ENCODE measurements at regions not wholly inside any gene's neighbourhood (a gene's known extent, or its start where the extent isn't known, plus 50 kb on each side); places are given as distances from the start of the nearest gene placed in this dataset.

GRCh38 chr10:111277661-111278060, 200.8 kb downstream of the ADRA2A start:
- H3K4me1 ChIP-seq = no peaks in the 10 kb centered on the region
- H3K4me3 ChIP-seq = no peak overlapping the region
- no peaks in the 10 kb centered on the region for H3K36me3 ChIP-seq
- H3K27me3 ChIP-seq = no peaks in the 10 kb centered on the region
- H3K27ac ChIP-seq = no peak overlapping the region
- H3K9me3 ChIP-seq = no peaks in the 10 kb centered on the region
- TF ChIP-seq, protein P1, sequence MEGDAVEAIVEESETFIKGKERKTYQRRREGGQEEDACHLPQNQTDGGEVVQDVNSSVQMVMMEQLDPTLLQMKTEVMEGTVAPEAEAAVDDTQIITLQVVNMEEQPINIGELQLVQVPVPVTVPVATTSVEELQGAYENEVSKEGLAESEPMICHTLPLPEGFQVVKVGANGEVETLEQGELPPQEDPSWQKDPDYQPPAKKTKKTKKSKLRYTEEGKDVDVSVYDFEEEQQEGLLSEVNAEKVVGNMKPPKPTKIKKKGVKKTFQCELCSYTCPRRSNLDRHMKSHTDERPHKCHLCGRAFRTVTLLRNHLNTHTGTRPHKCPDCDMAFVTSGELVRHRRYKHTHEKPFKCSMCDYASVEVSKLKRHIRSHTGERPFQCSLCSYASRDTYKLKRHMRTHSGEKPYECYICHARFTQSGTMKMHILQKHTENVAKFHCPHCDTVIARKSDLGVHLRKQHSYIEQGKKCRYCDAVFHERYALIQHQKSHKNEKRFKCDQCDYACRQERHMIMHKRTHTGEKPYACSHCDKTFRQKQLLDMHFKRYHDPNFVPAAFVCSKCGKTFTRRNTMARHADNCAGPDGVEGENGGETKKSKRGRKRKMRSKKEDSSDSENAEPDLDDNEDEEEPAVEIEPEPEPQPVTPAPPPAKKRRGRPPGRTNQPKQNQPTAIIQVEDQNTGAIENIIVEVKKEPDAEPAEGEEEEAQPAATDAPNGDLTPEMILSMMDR (IDR thresholded peaks at IDR 0.05) = no peak
- intact Hi-C loops (cut with DNase I) = no loop called here
- no peak for DNase-seq
- no peak for ATAC-seq

DNA sequence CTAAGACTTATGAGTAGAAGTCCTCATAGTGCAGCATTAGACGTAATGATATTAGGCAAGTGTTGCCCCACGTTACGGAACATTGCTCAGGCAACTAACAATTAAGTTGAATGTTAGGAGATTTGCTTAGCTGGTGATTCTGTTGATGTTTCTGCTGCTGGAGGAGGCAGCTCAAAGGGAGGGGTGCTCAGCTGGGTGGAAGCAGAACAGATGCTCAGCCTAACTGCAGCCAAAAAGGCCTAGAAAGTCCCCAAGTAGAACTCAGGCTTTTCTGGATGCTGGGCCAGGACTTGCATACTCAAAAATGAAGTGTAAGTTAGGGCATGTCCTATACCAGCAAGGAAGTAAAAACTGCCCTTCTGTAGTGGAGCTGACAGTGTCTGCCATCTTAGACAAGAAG, 201.4 kb downstream of the ADRA2A start:
- DNase-seq = no peak
- no peaks in the 10 kb centered on the region for H3K9me3 ChIP-seq
- H3K36me3 ChIP-seq = no peaks in the 10 kb centered on the region
- no peak for ATAC-seq
- no peak overlapping the region for H3K4me3 ChIP-seq
- intact Hi-C loops (cut with DNase I) = no loop called here
- H3K27me3 ChIP-seq = no peaks in the 10 kb centered on the region
- TF ChIP-seq, protein P1 (IDR thresholded peaks at IDR 0.05) = no peak
- no peaks in the 10 kb centered on the region for H3K4me1 ChIP-seq
- no peak overlapping the region for H3K27ac ChIP-seq

DNA sequence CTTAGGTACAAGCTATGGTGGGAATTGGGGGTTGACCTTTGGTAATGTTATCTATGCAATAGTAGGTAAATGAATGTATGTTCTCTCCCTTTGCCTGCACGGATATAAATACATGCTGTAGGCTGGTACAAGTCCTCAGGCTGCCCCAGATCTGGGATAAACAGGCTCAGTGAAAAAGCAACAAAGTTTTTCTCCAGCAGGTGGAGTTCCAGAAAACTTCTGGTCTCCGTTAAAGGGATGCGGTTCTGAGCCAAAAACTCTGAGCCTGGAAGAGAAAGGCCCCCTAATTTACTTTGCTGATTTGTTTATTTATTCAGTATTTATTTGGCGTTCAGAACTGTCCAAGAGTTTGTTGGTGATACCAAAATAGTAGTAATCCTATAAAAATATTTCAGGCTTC, 204.7 kb downstream of the ADRA2A start:
- no peak overlapping the region for H3K27ac ChIP-seq
- DNase-seq (peak in 2 of 4 donors; percentile 1 to 10), ATAC-seq (peak; percentile 52)
- TF ChIP-seq, protein P1 (IDR thresholded peaks at IDR 0.05) = peak in 1 of 2 donors; percentile 25
- H3K27me3 ChIP-seq = no peaks in the 10 kb centered on the region
- intact Hi-C loops (cut with DNase I) = no loop called here
- no peaks in the 10 kb centered on the region for H3K9me3 ChIP-seq
- no peaks in the 10 kb centered on the region for H3K4me1 ChIP-seq
- H3K4me3 ChIP-seq = no peak overlapping the region
- H3K36me3 ChIP-seq = no peaks in the 10 kb centered on the region

DNA sequence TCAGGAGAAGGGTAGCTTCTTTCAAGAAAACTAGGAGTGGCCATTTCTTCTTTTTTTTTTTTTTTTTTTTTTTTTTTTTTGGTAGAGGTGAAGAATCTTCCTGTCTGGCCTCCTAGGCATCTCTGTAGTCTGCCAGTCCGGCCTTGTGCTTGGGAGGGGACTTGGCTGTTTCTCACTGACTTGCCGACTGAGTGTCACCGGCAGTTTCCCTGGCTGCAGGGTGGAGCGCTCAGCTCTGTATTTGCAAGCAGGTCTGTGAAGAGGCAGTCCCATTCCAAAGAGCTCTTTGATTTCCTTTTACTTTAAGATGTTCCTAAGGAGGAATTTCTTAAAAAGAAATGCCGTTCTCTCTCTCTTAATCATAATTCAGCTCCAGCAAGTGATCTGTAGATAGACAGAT, 212.6 kb downstream of the ADRA2A start:
- TF ChIP-seq, protein P1 (IDR thresholded peaks at IDR 0.05) = no peak
- Histone ChIP-seq H3K27me3 (no peaks in the 10 kb centered on the region), H3K4me1 (peaks cover 0 to 3% of the 10 kb centered on the region in 2 donors), H3K36me3 (no peaks in the 10 kb centered on the region), H3K4me3 (no peak overlapping the region), H3K9me3 (no peaks in the 10 kb centered on the region), H3K27ac (no peak overlapping the region)
- intact Hi-C loops (cut with DNase I) = no loop called here
- ATAC-seq = peak; percentile 91
- DNase-seq = peak in 3 of 4 donors; percentile 16 to 57 (median 56)

GRCh38 chr10:111290649-111291048, 213.8 kb downstream of the ADRA2A start:
- no peak overlapping the region for H3K4me3 ChIP-seq
- no peaks in the 10 kb centered on the region for H3K9me3 ChIP-seq
- no peak overlapping the region for H3K27ac ChIP-seq
- peak in 1 of 4 donors; percentile 8 for DNase-seq
- TF ChIP-seq, protein P1 (IDR thresholded peaks at IDR 0.05) = no peak
- no peaks in the 10 kb centered on the region for H3K27me3 ChIP-seq
- peaks cover 0 to 3% of the 10 kb centered on the region in 2 donors for H3K4me1 ChIP-seq
- ATAC-seq = peak; percentile 72
- intact Hi-C loops (cut with DNase I) = no loop called here
- no peaks in the 10 kb centered on the region for H3K36me3 ChIP-seq
